Body of pancreas (tissue), 4 donors: ENCODE measurements at regions not wholly inside any gene's neighbourhood (a gene's known extent, or its start where the extent isn't known, plus 50 kb on each side); places are given as distances from the start of the nearest gene placed in this dataset.

ENCODE experiments used
- ATAC-seq: fragments of 150-250 bp; one replicate; pipeline ENCODE4 v1.9.1; 2016
- DNase-seq, 4 donors: peaks; one replicate each; pipeline ENCODE4 v3.0.0-alpha.2; 2019
- H3K27ac ChIP-seq, 4 donors: fragments of 200-600 bp; sonication (generic); 1 replicate in 3 of 4; 2 replicates in 1 of 4; pipeline versions ENCODE4 v1.5.1 to v1.6.1; 2016 to 2019; ENCODE audit warnings: mild to moderate bottlenecking in 1 of 4, mixed read lengths in 1 of 4, moderate library complexity in 1 of 4
- H3K27me3 ChIP-seq, 2 donors: fragments of 200-600 bp; sonication (generic); one replicate each; pipeline ENCODE4 v1.6.0; 2016; ENCODE audit warnings: mild to moderate bottlenecking in 1 of 2
- H3K36me3 ChIP-seq, 2 donors: fragments of 200-600 bp; sonication (generic); replicated peaks in 1 of 2; 2 replicates each; pipeline ENCODE4 v1.5.1; 2016; ENCODE audit warnings: low read depth in 2 of 2; ENCODE audit not compliant: insufficient read depth in 1 of 2
- H3K4me1 ChIP-seq: fragments of 200-600 bp; sonication (generic); one replicate; pipeline ENCODE4 v1.6.0; 2016
- H3K4me3 ChIP-seq, 2 donors: fragments of 200-600 bp; sonication (generic); 1 replicate in 1 of 2; 2 replicates in 1 of 2; pipeline ENCODE4 v1.5.1; 2016 to 2019
- H3K9me3 ChIP-seq, 3 donors: fragments of 200-600 bp; sonication (generic); 1 replicate in 2 of 3; 2 replicates in 1 of 3; pipeline ENCODE4 v1.5.1; 2016
- CTCF ChIP-seq, 7 experiments: fragments of 450-650 bp in 4 of 7; fragments of 200-600 bp in 3 of 7; sonication (generic) in 3 of 7; IDR thresholded peaks; one replicate each; pipeline ENCODE4 v1.5.1; 2016 to 2019; ENCODE audit warnings: antibody characterized with exemption in 7 of 7
- POLR2A ChIP-seq, 3 donors: fragments of 450-650 bp; IDR thresholded peaks; one replicate each; pipeline ENCODE4 v1.6.1; 2016; ENCODE audit warnings: antibody characterized with exemption in 3 of 3, mild to moderate bottlenecking in 2 of 3
- WGBS, 2 donors: methylation state at CpG; one replicate each; pipeline ENCODE4 v1.1.5; 2017; 5-methylcytosine and 5-hydroxymethylcytosine counted together
- intact Hi-C: fragments of 100-400 bp; cut with DNase I; formaldehyde crosslinking; loops from one replicate; pipeline ENCODE4 v1.15.1; 2023

GRCh38 chr12:123041042-123041531, 60.6 kb downstream of the ARL6IP4 start:
- H3K9me3 ChIP-seq: no peaks in the 10 kb centered on the region
- ATAC-seq: no peak
- peaks cover 7% of the 10 kb centered on the region for H3K4me1 ChIP-seq
- H3K27ac ChIP-seq: no peak overlapping the region
- no peaks in the 10 kb centered on the region for H3K36me3 ChIP-seq
- intact Hi-C loops: loop anchor here (5.0 kb wide), 1 partner anchor 196 kb away; no protein-coding TSS in a partner anchor
- H3K4me3 ChIP-seq: no peak overlapping the region
- 79% methylated on average over 3 of the region's 3 CpGs; no CpG with 5 or more reads in 1 of the 2 donors for WGBS, 2 donors
- H3K27me3 ChIP-seq: no peaks in the 10 kb centered on the region
- DNase-seq: no peak
- TF ChIP-seq POLR2A (IDR thresholded peaks at IDR 0.05): no peak
- no peak for TF ChIP-seq CTCF (IDR thresholded peaks at IDR 0.05)

DNA sequence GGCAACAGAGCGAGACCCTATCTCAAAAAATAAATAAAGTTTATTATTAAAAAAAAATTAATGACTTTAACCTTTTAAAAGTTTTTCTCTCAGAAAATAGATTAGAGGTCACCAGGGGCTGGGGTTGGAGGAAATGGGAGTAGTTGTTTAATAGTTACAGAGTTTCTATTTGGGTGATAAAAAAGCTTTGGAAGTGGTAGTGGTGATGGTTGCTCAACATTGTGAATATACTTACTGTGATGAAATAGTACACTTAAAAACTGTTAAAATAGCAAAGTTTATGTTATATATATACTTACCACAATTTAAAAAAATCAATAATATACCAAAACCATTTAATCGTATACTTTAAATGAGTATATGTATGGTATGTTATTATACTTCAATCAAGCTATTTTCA, 59.6 kb downstream of the ARL6IP4 start:
- Histone ChIP-seq H3K36me3 (no peaks in the 10 kb centered on the region), H3K4me1 (peaks cover 7% of the 10 kb centered on the region), H3K27ac (no peak overlapping the region), H3K27me3 (no peaks in the 10 kb centered on the region), H3K4me3 (no peak overlapping the region), H3K9me3 (no peaks in the 10 kb centered on the region)
- intact Hi-C loops: loop anchor here (5.0 kb wide), 1 partner anchor 197 kb away; no protein-coding TSS in a partner anchor
- TF ChIP-seq CTCF (IDR thresholded peaks at IDR 0.05) (no peak), POLR2A (IDR thresholded peaks at IDR 0.05) (no peak)
- ATAC-seq: no peak
- DNase-seq: no peak
- 69 to 90% methylated on average over 2 of the region's 2 CpGs for WGBS, 2 donors

GRCh38 chr12:123038966-123039365, 58.5 kb downstream of the ARL6IP4 start:
- no peak overlapping the region for H3K4me3 ChIP-seq
- intact Hi-C loops: no loop called here
- H3K9me3 ChIP-seq: no peaks in the 10 kb centered on the region
- H3K27ac ChIP-seq: no peak overlapping the region
- no peaks in the 10 kb centered on the region for H3K27me3 ChIP-seq
- ATAC-seq (no peak), DNase-seq (no peak)
- no peaks in the 10 kb centered on the region for H3K36me3 ChIP-seq
- 90 to 92% methylated on average over 6 of the region's 6 CpGs for WGBS, 2 donors
- peaks cover 7% of the 10 kb centered on the region for H3K4me1 ChIP-seq
- TF ChIP-seq CTCF (IDR thresholded peaks at IDR 0.05) (no peak), POLR2A (IDR thresholded peaks at IDR 0.05) (no peak)

- ATAC-seq: no peak
- no peak overlapping the region for H3K27ac ChIP-seq
- WGBS, 2 donors: 85 to 94% methylated on average over 5 to 7 of the region's 7 CpGs
These were observed 58.0 kb downstream of the ARL6IP4 start for GRCh38 chr12:123038486-123038885.

More at GRCh38 chr12:123038486-123038885, 58.0 kb downstream of the ARL6IP4 start:
- peaks cover 4% of the 10 kb centered on the region for H3K4me1 ChIP-seq
- DNase-seq: no peak
- no peak overlapping the region for H3K4me3 ChIP-seq
- H3K9me3 ChIP-seq: no peaks in the 10 kb centered on the region
- TF ChIP-seq CTCF (IDR thresholded peaks at IDR 0.05) (no peak), POLR2A (IDR thresholded peaks at IDR 0.05) (no peak)
- no peaks in the 10 kb centered on the region for H3K27me3 ChIP-seq
- H3K36me3 ChIP-seq: no peaks in the 10 kb centered on the region
- intact Hi-C loops: no loop called here
